ENCODE measurements at regions not wholly inside any gene's neighbourhood (a gene's known extent, or its start where the extent isn't known, plus 50 kb on each side); places are given as distances from the start of the nearest gene placed in this dataset.

- Mint-ChIP-seq H3K9me3 (no peaks in the 10 kb centered on the region), H3K4me3 (no peak overlapping the region), H3K27me3 (ENCODE audit: low read depth) (peaks cover 24% of the 10 kb centered on the region), H3K27ac (no peak overlapping the region), H3K4me1 (no peaks in the 10 kb centered on the region), H3K36me3 (no peaks in the 10 kb centered on the region)
- DNase-seq (ENCODE audit: low spot score in 2 of 2, unreplicated experiment in 2 of 2), result no peak
- no peak for TF ChIP-seq CTCF (IDR thresholded peaks at IDR 0.05; ENCODE audit: unreplicated experiment)
Observed at GRCh38 chrX:6382284-6382683, 152.6 kb downstream of the VCX3A start.

DNA sequence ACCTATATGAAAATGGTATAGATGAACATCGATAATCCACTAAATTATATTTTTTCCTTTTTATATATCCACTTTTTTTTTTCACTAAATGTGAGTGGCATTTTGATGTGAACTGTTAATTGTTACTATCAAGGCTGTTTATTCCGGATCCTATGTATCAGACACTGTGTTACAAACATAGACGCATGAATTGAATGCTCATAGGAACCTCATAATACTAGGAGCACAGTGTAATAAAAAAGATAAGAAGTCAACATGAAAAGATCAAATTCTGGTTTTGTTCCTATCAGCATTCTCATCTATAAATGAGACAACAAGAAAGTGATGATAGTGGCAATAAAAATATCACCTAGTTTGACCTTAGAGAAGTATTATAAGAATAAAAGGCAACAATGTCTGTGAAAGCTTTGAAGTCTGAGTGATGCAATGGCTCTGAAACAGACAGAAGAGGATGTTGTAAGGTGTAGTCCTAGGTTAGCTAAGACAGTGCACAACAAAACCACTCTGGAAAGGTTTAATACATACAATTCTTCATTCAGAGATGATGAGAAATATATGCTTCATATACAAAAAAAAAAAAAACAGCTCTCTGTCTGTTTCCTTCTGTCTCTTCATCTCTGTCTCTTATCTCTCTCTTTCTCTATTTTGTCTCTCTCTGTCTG lies 148.6 kb upstream of the NLGN4X start:
- TF ChIP-seq CTCF (IDR thresholded peaks at IDR 0.05; ENCODE audit: unreplicated experiment), result no peak
- Mint-ChIP-seq H3K4me3 (no peak overlapping the region), H3K27ac (no peak overlapping the region), H3K27me3 (ENCODE audit: low read depth) (no peaks in the 10 kb centered on the region), H3K4me1 (peaks cover 2% of the 10 kb centered on the region), H3K9me3 (no peaks in the 10 kb centered on the region), H3K36me3 (no peaks in the 10 kb centered on the region)
- DNase-seq (ENCODE audit: low spot score in 2 of 2, unreplicated experiment in 2 of 2), result no peak

- H3K9me3 Mint-ChIP-seq, result no peaks in the 10 kb centered on the region
- no peak overlapping the region for H3K27ac Mint-ChIP-seq
- H3K36me3 Mint-ChIP-seq, result no peaks in the 10 kb centered on the region
- H3K27me3 Mint-ChIP-seq (ENCODE audit: low read depth), result no peaks in the 10 kb centered on the region
- H3K4me1 Mint-ChIP-seq, result peaks cover 2% of the 10 kb centered on the region
- no peak for DNase-seq (ENCODE audit: low spot score in 2 of 2, unreplicated experiment in 2 of 2)
- TF ChIP-seq CTCF (IDR thresholded peaks at IDR 0.05; ENCODE audit: unreplicated experiment), result no peak
- H3K4me3 Mint-ChIP-seq, result no peak overlapping the region
Observed at GRCh38 chrX:6374556-6374955, 145.9 kb upstream of the NLGN4X start.

- no peak overlapping the region for H3K4me3 Mint-ChIP-seq
Observed at GRCh38 chrX:6372981-6373380, 144.3 kb upstream of the NLGN4X start.

DNA sequence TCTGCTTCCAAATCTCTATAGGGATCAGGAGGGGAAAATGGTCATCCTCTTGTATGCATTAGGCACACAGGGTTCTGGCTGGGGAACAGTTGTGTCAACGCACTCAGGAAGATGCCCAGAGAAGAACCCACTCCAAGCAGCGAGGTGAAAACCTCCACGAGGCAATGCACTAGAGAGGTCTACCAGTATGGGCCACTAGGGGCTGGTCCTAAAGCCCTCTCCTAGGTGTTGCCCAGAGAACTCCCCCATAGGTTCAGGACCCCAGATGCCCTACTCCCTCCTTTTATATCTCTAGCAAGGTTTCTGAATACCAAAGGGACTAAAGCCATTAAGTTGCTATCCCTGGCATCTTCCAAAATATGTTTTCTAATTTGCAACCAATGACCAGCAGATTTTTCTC lies 142.7 kb upstream of the NLGN4X start:
- Mint-ChIP-seq H3K36me3 (no peaks in the 10 kb centered on the region), H3K27ac (no peak overlapping the region), H3K9me3 (no peaks in the 10 kb centered on the region), H3K4me3 (no peak overlapping the region), H3K4me1 (peaks cover 2% of the 10 kb centered on the region), H3K27me3 (ENCODE audit: low read depth) (no peaks in the 10 kb centered on the region)
- no peak for DNase-seq (ENCODE audit: low spot score in 2 of 2, unreplicated experiment in 2 of 2)
- no peak for TF ChIP-seq CTCF (IDR thresholded peaks at IDR 0.05; ENCODE audit: unreplicated experiment)

More at GRCh38 chrX:6372981-6373380, 144.3 kb upstream of the NLGN4X start:
- TF ChIP-seq CTCF (IDR thresholded peaks at IDR 0.05; ENCODE audit: unreplicated experiment), result no peak
- Mint-ChIP-seq H3K27ac (no peak overlapping the region), H3K4me1 (peaks cover 2% of the 10 kb centered on the region), H3K36me3 (no peaks in the 10 kb centered on the region), H3K9me3 (no peaks in the 10 kb centered on the region), H3K27me3 (ENCODE audit: low read depth) (no peaks in the 10 kb centered on the region)
- DNase-seq (ENCODE audit: low spot score in 2 of 2, unreplicated experiment in 2 of 2), result no peak

DNA sequence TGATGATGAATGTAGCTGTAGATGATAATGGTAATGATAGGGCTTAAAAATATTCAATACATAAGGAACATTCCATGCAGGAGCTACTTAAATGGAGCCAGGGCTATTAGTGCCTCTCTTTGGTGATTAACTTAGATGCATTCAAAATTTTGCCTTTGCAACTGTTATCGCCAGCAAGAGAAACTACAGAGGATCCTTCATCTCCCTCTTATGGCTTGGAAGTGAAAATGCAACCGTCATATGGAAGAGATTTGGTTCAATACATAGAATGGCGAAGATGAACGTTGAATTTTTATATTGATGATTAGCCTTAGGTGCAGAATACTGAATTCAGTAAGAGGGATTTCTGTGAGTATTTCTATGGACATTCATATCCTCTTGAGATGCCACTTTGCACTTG lies 134.5 kb upstream of the NLGN4X start:
- TF ChIP-seq CTCF (IDR thresholded peaks at IDR 0.05; ENCODE audit: unreplicated experiment), result no peak
- Mint-ChIP-seq H3K9me3 (peaks cover 5% of the 10 kb centered on the region), H3K4me3 (no peak overlapping the region), H3K27ac (no peak overlapping the region), H3K36me3 (no peaks in the 10 kb centered on the region), H3K27me3 (ENCODE audit: low read depth) (no peaks in the 10 kb centered on the region), H3K4me1 (no peaks in the 10 kb centered on the region)
- no peak for DNase-seq (ENCODE audit: low spot score in 2 of 2, unreplicated experiment in 2 of 2)
